Activated T-helper 17 cell treated with anti-CD3 and anti-CD28 coated beads, Interleukin-2, amount 50 U/mL, for 72 hours (primary cell): ENCODE measurements at regions not wholly inside any gene's neighbourhood (a gene's known extent, or its start where the extent isn't known, plus 50 kb on each side); places are given as distances from the start of the nearest gene placed in this dataset.
"Not testable (repeated sequence)": the region's sequence is repeated elsewhere in the genome, so short reads cannot be mapped to it uniquely, and the experiment has no call there.

Experiments used
- ATAC-seq: fragments of 150-1000 bp; cut with Tn5 transposase; replicated peaks from 2 replicates; pipeline ENCODE4 v1.10.0; 2021; ENCODE audit warnings: mild to moderate bottlenecking, moderate library complexity
- H3K27ac Mint-ChIP-seq: one replicate; pipeline ENCODE4 v1.8.0; 2022; ENCODE audit warnings: mixed read lengths
- H3K27me3 Mint-ChIP-seq: one replicate; pipeline ENCODE4 v1.8.0; 2022; ENCODE audit warnings: mixed read lengths
- H3K36me3 Mint-ChIP-seq: one replicate; pipeline ENCODE4 v1.8.0; 2022; ENCODE audit warnings: low read depth, mild to moderate bottlenecking, mixed read lengths
- H3K4me1 Mint-ChIP-seq: one replicate; pipeline ENCODE4 v1.8.0; 2022; ENCODE audit warnings: mixed read lengths
- H3K4me3 Mint-ChIP-seq: one replicate; pipeline ENCODE4 v1.8.0; 2022; ENCODE audit warnings: mild to moderate bottlenecking, mixed read lengths
- H3K9me3 Mint-ChIP-seq: one replicate; pipeline ENCODE4 v1.8.0; 2022; ENCODE audit warnings: mixed read lengths

GRCh38 chr5:51201708-51202107 is 181.5 kb upstream of the ISL1 start:
- no peaks in the 10 kb centered on the region for H3K27me3 Mint-ChIP-seq
- peaks cover 3% of the 10 kb centered on the region for H3K9me3 Mint-ChIP-seq
- no peaks in the 10 kb centered on the region for H3K36me3 Mint-ChIP-seq
- H3K4me3 Mint-ChIP-seq, result no peak overlapping the region
- H3K4me1 Mint-ChIP-seq, result no peaks in the 10 kb centered on the region
- no peak overlapping the region for H3K27ac Mint-ChIP-seq
- no peak for ATAC-seq

DNA sequence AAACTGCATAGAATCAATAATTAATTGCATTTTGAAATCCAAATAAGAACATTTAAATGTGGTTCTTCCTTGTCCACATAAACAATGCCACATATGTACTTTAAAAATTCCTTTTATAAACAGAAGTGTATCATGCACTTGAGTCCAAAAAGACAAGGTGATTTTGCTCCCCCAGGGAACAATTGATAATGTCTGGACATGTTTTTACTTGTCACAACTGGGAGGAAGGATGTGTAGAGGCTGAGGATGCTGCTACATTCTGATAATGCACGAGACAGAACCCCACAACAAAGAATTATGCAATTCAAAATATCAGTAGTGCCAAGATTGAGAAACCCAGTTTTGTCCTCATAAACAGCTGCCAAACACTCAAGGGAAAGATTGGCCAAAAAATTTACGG is 181.1 kb upstream of the ISL1 start:
- no peaks in the 10 kb centered on the region for H3K27me3 Mint-ChIP-seq
- no peak overlapping the region for H3K27ac Mint-ChIP-seq
- no peaks in the 10 kb centered on the region for H3K4me1 Mint-ChIP-seq
- no peak for ATAC-seq
- no peak overlapping the region for H3K4me3 Mint-ChIP-seq
- H3K36me3 Mint-ChIP-seq, result no peaks in the 10 kb centered on the region
- H3K9me3 Mint-ChIP-seq, result peaks cover 3% of the 10 kb centered on the region

GRCh38 chr5:51203598-51203997 is 179.7 kb upstream of the ISL1 start:
- Mint-ChIP-seq H3K4me3 (no peak overlapping the region), H3K36me3 (no peaks in the 10 kb centered on the region), H3K9me3 (peaks cover 3% of the 10 kb centered on the region), H3K4me1 (no peaks in the 10 kb centered on the region), H3K27me3 (no peaks in the 10 kb centered on the region), H3K27ac (no peak overlapping the region)
- no peak for ATAC-seq

DNA sequence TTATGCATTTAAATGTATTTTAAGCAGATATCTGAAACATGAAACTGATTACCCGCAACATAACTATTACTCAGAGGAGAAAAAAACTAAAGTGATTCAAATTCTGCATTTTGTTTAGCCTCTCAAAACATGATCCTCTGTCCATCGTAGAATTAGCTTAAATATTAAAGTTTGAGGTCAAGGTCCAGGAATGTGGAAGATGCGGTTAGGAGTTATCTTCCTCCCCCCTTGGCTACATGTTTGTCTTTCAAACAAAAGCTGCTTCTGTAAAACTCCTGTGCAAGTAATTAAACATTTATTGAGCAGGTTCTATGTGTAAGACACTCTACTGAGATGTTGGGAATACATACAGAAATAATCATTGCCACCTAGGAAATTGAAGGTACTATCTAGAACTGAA is 175.0 kb upstream of the ISL1 start:
- Mint-ChIP-seq H3K4me3 (no peak overlapping the region), H3K4me1 (no peaks in the 10 kb centered on the region), H3K27me3 (no peaks in the 10 kb centered on the region), H3K36me3 (no peaks in the 10 kb centered on the region), H3K27ac (no peak overlapping the region), H3K9me3 (no peaks in the 10 kb centered on the region)
- ATAC-seq, result no peak

DNA sequence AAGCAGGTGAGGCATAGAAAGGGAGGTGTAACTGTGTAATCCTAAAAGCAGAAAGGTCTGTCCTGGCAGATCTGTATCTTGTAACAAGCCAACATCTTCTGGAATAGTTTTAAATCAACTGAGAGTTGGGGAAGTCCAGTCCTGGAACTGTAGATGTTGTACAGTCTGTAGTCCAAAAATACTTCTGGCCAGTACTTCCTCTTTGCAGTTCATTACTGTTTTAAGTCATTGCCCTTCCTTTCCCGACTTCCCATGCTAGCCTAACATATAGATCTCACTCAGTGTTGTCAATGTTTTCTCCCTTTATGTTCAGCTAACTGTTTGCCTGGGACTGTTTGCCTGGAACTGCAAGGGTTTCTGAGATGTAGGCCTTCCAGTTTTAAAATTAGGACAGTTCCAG is 168.5 kb upstream of the ISL1 start:
- H3K4me1 Mint-ChIP-seq, result no peaks in the 10 kb centered on the region
- H3K4me3 Mint-ChIP-seq, result no peak overlapping the region
- ATAC-seq, result no peak
- no peak overlapping the region for H3K27ac Mint-ChIP-seq
- no peaks in the 10 kb centered on the region for H3K36me3 Mint-ChIP-seq
- no peaks in the 10 kb centered on the region for H3K9me3 Mint-ChIP-seq
- H3K27me3 Mint-ChIP-seq, result no peaks in the 10 kb centered on the region

DNA sequence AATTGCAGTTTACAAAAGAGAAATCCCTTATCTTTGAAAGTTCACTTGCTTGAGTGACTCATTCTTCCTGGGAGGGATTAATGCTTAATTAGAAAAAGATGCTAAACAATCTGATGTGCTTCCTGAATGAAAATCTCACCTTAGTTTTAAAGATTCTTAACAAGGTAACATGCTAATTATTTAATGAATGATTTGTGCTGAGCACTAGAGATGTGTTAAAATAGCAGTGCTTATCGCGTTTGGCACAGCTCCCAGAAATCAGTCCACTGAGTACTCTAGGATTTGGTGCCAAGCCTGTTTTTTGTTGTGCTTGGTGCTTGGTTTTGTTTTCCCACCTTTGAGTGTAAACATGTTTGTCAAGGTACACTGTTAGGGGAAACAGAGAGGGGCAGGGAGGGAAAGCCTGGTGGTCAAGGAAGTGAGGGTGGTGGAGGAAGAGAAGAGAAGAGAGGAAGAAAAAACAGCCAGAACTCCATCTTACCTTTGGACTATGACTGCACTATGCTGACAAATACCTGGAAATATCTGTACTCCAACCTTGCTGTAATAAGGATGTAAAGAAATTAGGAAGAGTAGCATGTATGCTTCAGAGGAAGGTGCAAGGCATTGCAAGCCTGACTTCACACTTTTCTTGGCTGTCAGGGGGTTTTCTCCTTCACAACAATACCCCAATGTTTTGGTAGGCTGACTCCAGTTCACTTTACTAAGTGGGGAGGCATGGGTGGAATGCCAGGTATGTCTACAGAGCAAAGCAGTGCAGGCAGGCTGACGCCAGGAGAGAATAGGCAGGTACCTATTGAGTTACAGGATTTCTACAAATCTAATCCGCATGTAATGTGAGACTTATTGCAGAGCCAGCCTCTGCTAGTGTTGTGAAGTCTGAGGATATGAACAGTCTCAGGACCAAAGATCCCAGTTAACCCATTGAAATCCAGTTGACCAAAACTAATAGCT is 157.2 kb upstream of the ISL1 start:
- Mint-ChIP-seq H3K36me3 (no peaks in the 10 kb centered on the region), H3K9me3 (peaks cover 9% of the 10 kb centered on the region), H3K4me3 (no peak overlapping the region), H3K27me3 (no peaks in the 10 kb centered on the region), H3K27ac (no peak overlapping the region), H3K4me1 (no peaks in the 10 kb centered on the region)
- ATAC-seq, result no peak

DNA sequence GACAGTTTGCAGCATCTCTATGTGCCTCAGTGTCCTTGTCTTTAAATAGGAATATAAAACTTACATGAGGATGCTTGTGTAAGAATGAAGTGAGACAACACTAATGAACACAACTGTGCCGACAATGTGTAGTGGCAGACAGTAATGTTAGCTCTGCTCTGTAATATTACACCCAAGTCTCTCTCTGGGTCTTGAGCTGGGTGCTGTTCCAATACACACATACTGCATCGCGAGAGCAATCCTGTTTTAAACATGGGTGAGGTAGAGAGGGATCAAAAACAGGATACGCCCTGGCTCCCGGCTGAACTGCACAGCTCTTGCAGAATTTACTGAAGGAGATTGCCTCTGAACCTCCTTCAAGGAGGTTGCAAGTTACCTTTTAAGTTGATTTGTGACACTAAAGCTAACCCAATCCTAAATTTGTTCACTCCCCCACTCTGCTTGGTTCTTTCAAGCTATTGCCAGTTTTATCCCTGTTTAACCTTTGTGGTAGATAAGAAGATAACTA is 155.2 kb upstream of the ISL1 start:
- Mint-ChIP-seq H3K9me3 (peaks cover 13% of the 10 kb centered on the region), H3K4me1 (no peaks in the 10 kb centered on the region), H3K4me3 (no peak overlapping the region), H3K27me3 (no peaks in the 10 kb centered on the region), H3K36me3 (no peaks in the 10 kb centered on the region), H3K27ac (no peak overlapping the region)
- ATAC-seq, result no peak

DNA sequence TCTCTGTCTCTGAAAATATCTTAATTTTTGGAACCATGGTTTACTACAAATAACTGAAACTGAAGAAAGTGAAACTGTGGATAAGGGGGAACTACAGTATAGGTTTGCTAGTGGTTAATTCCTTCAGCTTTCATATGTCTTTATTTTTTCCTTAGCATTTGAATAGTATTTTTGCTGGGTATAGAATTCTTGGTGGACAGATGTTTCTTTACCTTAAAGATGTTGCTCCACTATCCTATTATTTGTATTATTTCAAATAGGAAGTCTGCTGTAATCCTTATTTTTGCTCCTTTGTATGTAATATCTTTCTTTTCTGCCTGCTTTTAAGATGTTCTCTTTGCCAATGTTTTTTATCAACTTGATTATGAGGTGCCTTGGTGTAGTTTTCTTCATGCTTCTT is 152.9 kb upstream of the ISL1 start:
- Mint-ChIP-seq H3K36me3 (no peaks in the 10 kb centered on the region), H3K9me3 (peaks cover 13% of the 10 kb centered on the region), H3K4me1 (no peaks in the 10 kb centered on the region), H3K27ac (no peak overlapping the region), H3K4me3 (no peak overlapping the region), H3K27me3 (no peaks in the 10 kb centered on the region)
- no peak for ATAC-seq

DNA sequence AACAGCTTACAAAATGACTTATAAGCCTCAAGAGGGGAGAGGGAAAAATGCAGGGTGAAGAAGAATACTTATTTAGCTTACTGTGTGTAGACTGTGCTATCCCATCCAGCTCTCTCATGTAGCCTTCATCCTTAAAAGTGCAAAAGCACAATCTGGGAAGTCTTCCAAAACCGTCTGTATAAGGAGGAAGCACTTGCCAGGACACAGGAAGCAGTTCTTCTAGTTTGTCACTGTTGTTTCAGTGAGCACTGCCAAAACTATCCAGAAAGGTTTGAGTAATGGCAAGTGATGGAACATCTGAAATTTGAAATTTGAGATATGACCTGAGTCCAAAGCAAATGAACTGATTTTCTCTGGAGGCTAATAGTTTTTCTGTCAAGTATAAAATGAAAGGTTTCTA is 140.8 kb upstream of the ISL1 start:
- H3K9me3 Mint-ChIP-seq, result peaks cover 3% of the 10 kb centered on the region
- ATAC-seq, result no peak
- no peaks in the 10 kb centered on the region for H3K27me3 Mint-ChIP-seq
- H3K4me1 Mint-ChIP-seq, result no peaks in the 10 kb centered on the region
- no peaks in the 10 kb centered on the region for H3K36me3 Mint-ChIP-seq
- H3K27ac Mint-ChIP-seq, result no peak overlapping the region
- no peak overlapping the region for H3K4me3 Mint-ChIP-seq

- not testable (repeated sequence) for ATAC-seq, H3K36me3 Mint-ChIP-seq, H3K4me1 Mint-ChIP-seq, H3K9me3 Mint-ChIP-seq, H3K27ac Mint-ChIP-seq, H3K27me3 Mint-ChIP-seq, H3K4me3 Mint-ChIP-seq
Observed at GRCh38 chr5:51250957-51251356, 132.3 kb upstream of the ISL1 start.

DNA sequence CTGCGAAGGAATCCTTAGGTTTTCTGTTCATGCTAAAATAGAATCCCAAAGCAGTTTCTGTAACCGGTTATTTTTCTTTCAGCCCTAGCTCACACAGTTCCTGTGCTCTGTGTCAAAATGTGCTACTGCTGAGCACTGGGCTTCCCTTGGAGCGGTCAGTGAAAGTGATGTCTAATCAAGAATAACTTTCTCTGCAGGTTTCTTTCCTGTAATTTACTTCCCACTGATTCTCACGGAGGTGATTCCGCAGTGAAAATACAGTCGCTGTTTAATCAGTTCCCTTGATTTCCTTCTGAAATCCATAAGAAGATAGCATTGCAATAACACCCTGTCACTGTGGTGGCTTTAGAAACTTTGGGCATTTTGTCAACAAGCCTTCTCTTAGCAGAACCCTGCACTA is 112.0 kb upstream of the ISL1 start:
- Mint-ChIP-seq H3K27ac (no peak overlapping the region), H3K9me3 (peaks cover 12% of the 10 kb centered on the region), H3K4me3 (no peak overlapping the region), H3K27me3 (no peaks in the 10 kb centered on the region), H3K36me3 (no peaks in the 10 kb centered on the region), H3K4me1 (no peaks in the 10 kb centered on the region)
- ATAC-seq, result no peak

- Mint-ChIP-seq H3K4me3 (no peak overlapping the region), H3K9me3 (peaks cover 7% of the 10 kb centered on the region), H3K36me3 (no peaks in the 10 kb centered on the region), H3K27ac (no peak overlapping the region), H3K27me3 (no peaks in the 10 kb centered on the region), H3K4me1 (no peaks in the 10 kb centered on the region)
- no peak for ATAC-seq
Observed at GRCh38 chr5:51273021-51273420, 110.2 kb upstream of the ISL1 start.

GRCh38 chr5:51273871-51274270 is 109.4 kb upstream of the ISL1 start:
- Mint-ChIP-seq H3K27me3 (no peaks in the 10 kb centered on the region), H3K4me1 (no peaks in the 10 kb centered on the region), H3K4me3 (no peak overlapping the region), H3K27ac (no peak overlapping the region), H3K9me3 (peaks cover 7% of the 10 kb centered on the region), H3K36me3 (no peaks in the 10 kb centered on the region)
- no peak for ATAC-seq

GRCh38 chr5:51275428-51275827 is 107.8 kb upstream of the ISL1 start:
- ATAC-seq, result no peak
- no peaks in the 10 kb centered on the region for H3K36me3 Mint-ChIP-seq
- H3K4me3 Mint-ChIP-seq, result no peak overlapping the region
- H3K4me1 Mint-ChIP-seq, result no peaks in the 10 kb centered on the region
- H3K9me3 Mint-ChIP-seq, result peaks cover 7% of the 10 kb centered on the region
- no peaks in the 10 kb centered on the region for H3K27me3 Mint-ChIP-seq
- no peak overlapping the region for H3K27ac Mint-ChIP-seq

DNA sequence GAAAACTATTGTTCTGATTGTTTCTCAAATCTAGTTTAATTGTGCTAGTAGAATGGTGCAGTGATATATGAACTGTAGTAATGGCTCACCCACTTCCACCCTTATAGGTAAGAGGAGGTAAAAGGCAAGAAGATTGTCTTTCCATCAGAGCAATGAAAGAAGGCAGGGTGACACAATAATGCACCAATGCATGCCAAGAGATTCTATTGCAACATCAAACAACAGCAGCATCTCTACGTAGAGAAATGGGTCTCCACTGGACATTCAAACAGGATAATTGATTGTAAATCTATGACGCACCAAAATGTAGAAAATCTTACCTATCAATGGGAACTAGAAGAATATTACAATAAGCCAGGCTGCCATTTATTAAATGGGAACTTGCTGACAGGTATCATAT is 107.0 kb upstream of the ISL1 start:
- no peak overlapping the region for H3K27ac Mint-ChIP-seq
- no peaks in the 10 kb centered on the region for H3K36me3 Mint-ChIP-seq
- peaks cover 7% of the 10 kb centered on the region for H3K9me3 Mint-ChIP-seq
- H3K4me3 Mint-ChIP-seq, result no peak overlapping the region
- no peaks in the 10 kb centered on the region for H3K4me1 Mint-ChIP-seq
- no peak for ATAC-seq
- H3K27me3 Mint-ChIP-seq, result no peaks in the 10 kb centered on the region
